Inflammatory macrophage treated with lipopolysaccharide for 1 hour (primary cell): ENCODE measurements at regions not wholly inside any gene's neighbourhood (a gene's known extent, or its start where the extent isn't known, plus 50 kb on each side); places are given as distances from the start of the nearest gene placed in this dataset.
"Not testable (repeated sequence)": the region's sequence is repeated elsewhere in the genome, so short reads cannot be mapped to it uniquely, and the experiment has no call there.

Experiments
- DNase-seq, 2 donors: peaks; one replicate each; pipeline ENCODE4 v3.0.0-alpha.2; 2020 to 2022

- DNase-seq = not testable (repeated sequence)
Measured at GRCh38 chr12:131277186-131278091, 323.7 kb downstream of the ADGRD1 start.

- DNase-seq = not testable (repeated sequence)
Measured at GRCh38 chr12:131278451-131279115, 324.9 kb downstream of the ADGRD1 start.

- no peak for DNase-seq
Measured at GRCh38 chr12:131279281-131279921, 325.7 kb downstream of the ADGRD1 start.

- DNase-seq = no peak
Measured at GRCh38 chr12:131280426-131280825, 326.7 kb downstream of the ADGRD1 start.

GRCh38 chr12:131281016-131281415, 327.3 kb downstream of the ADGRD1 start:
- DNase-seq = no peak

- no peak for DNase-seq
Measured at GRCh38 chr12:131282292-131283080, 328.8 kb downstream of the ADGRD1 start.

GRCh38 chr12:131283191-131283861, 329.6 kb downstream of the ADGRD1 start:
- DNase-seq = no peak

- DNase-seq = not testable (repeated sequence)
Measured at GRCh38 chr12:131283862-131284825, 330.4 kb downstream of the ADGRD1 start.

- not testable (repeated sequence) for DNase-seq
Measured at GRCh38 chr12:131284954-131285904, 331.5 kb downstream of the ADGRD1 start.

- DNase-seq = not testable (repeated sequence)
Measured at GRCh38 chr12:131285905-131286295, 332.2 kb downstream of the ADGRD1 start.

- not testable (repeated sequence) for DNase-seq
Measured at GRCh38 chr12:131286301-131286700, 332.6 kb downstream of the ADGRD1 start.

GRCh38 chr12:131287015-131287937, 333.6 kb downstream of the ADGRD1 start:
- DNase-seq = no peak

- no peak for DNase-seq
Measured at GRCh38 chr12:131287938-131288764, 334.4 kb downstream of the ADGRD1 start.

GRCh38 chr12:131288765-131289695, 335.3 kb downstream of the ADGRD1 start:
- DNase-seq = not testable (repeated sequence)

GRCh38 chr12:131289807-131290206, 336.1 kb downstream of the ADGRD1 start:
- not testable (repeated sequence) for DNase-seq

- no peak for DNase-seq
Measured at GRCh38 chr12:131290255-131290959, 336.7 kb downstream of the ADGRD1 start.
